H1 (cell line): ENCODE measurements at regions not wholly inside any gene's neighbourhood (a gene's known extent, or its start where the extent isn't known, plus 50 kb on each side); places are given as distances from the start of the nearest gene placed in this dataset.

ENCODE experiments used
- CTCF ChIA-PET: fragments of 300-600 bp; sonication (Branson Sonifier 250); formaldehyde crosslinking; loops from one replicate; lab custom pipeline; 2021; ENCODE audit not compliant: partially characterized antibody; lab: Charles Lee
- POLR2A ChIA-PET: fragments of 300-600 bp; sonication (Branson Sonifier 250); formaldehyde crosslinking; loops from one replicate; lab custom pipeline; 2021; ENCODE audit warnings: inconsistent platforms; ENCODE audit not compliant: partially characterized antibody; lab: Charles Lee
- DNase-seq, 2 experiments: peaks; one replicate each; pipeline versions ENCODE4 v3.0.0 to v3.0.0-alpha.2; 2010 to 2022; ENCODE audit warnings: low spot score in 2 of 2, low read depth in 1 of 2, mixed read lengths in 1 of 2
- FAIRE-seq: peaks from 2 replicates; lab custom pipeline; 2011; peaks lifted over from hg19 to GRCh38; lab: Jason Lieb, UNC
- H2AFZ ChIP-seq: 2 replicates; pipeline ENCODE4 v1.8.1; 2012; ENCODE audit warnings: low read length, inconsistent platforms
- H2AK5ac ChIP-seq: 2 replicates; pipeline ENCODE4 v1.6.1; 2013; ENCODE audit warnings: low read depth, low read length
- H2BK120ac ChIP-seq: replicated peaks from 2 replicates; pipeline ENCODE3; 2013; ENCODE audit warnings: low read depth, low read length, inconsistent platforms
- H2BK12ac ChIP-seq: 2 replicates; pipeline ENCODE4 v1.6.1; 2013; ENCODE audit warnings: low read depth, low read length
- H2BK15ac ChIP-seq: 2 replicates; pipeline ENCODE4 v1.6.1; 2013; ENCODE audit warnings: low read length
- H2BK20ac ChIP-seq: 2 replicates; pipeline ENCODE4 v1.6.1; 2013; ENCODE audit warnings: low read length
- H2BK5ac ChIP-seq: 2 replicates; pipeline ENCODE4 v1.6.1; 2013; ENCODE audit warnings: low read depth, low read length
- H3K14ac ChIP-seq: 2 replicates; pipeline ENCODE4 v1.6.1; 2013; ENCODE audit warnings: inconsistent platforms; ENCODE audit not compliant: insufficient read length
- H3K18ac ChIP-seq: 2 replicates; pipeline ENCODE4 v1.6.1; 2013; ENCODE audit warnings: low read length; ENCODE audit errors: extremely low read depth
- H3K23ac ChIP-seq: 2 replicates; pipeline ENCODE4 v1.6.1; 2013; ENCODE audit warnings: inconsistent platforms; ENCODE audit not compliant: insufficient read length
- H3K23me2 ChIP-seq: 2 replicates; pipeline ENCODE4 v1.6.1; 2013; ENCODE audit warnings: low read depth, low read length
- H3K27ac ChIP-seq: 2 replicates; pipeline ENCODE4 v1.6.1; 2011; ENCODE audit warnings: low read depth, low read length, inconsistent platforms
- H3K27me3 ChIP-seq, 4 experiments: replicated peaks in 1 of 4; 1 replicate in 1 of 4; 2 replicates in 3 of 4; pipeline versions ENCODE4 v1.6.1 to v1.8.1; 2011 to 2013; ENCODE audit warnings: low read length in 3 of 4, mild to moderate bottlenecking in 3 of 4, inconsistent platforms in 2 of 4, mixed read lengths in 2 of 4, moderate library complexity in 1 of 4; ENCODE audit not compliant: control insufficient read depth in 3 of 4, insufficient read depth in 3 of 4; ENCODE audit errors: extremely low read depth in 1 of 4
- H3K36me3 ChIP-seq, 4 experiments: 2 replicates each; pipeline versions ENCODE4 v1.6.1 to v1.8.1; 2011 to 2013; ENCODE audit warnings: mild to moderate bottlenecking in 4 of 4, low read length in 3 of 4, moderate library complexity in 2 of 4, control low read depth in 1 of 4, inconsistent platforms in 1 of 4; ENCODE audit not compliant: insufficient read depth in 4 of 4, control insufficient read depth in 2 of 4
- H3K4ac ChIP-seq: replicated peaks from 2 replicates; pipeline ENCODE3; 2013; ENCODE audit warnings: low read length, low read depth, mixed read lengths, inconsistent platforms; ENCODE audit not compliant: insufficient read length
- H3K4me1 ChIP-seq, 4 experiments: replicated peaks in 1 of 4; 1 replicate in 1 of 4; 2 replicates in 3 of 4; pipeline versions ENCODE4 v1.6.1 to v1.8.1; 2011 to 2013; ENCODE audit warnings: low read length in 3 of 4, inconsistent platforms in 2 of 4, mixed read lengths in 1 of 4; ENCODE audit not compliant: insufficient read depth in 4 of 4, control insufficient read depth in 3 of 4
- H3K4me2 ChIP-seq, 2 experiments: 2 replicates each; pipeline versions ENCODE4 v1.6.1 to v1.8.1; 2011 to 2013; ENCODE audit warnings: low read depth in 2 of 2, low read length in 2 of 2, control low read depth in 1 of 2, inconsistent platforms in 1 of 2, mild to moderate bottlenecking in 1 of 2; ENCODE audit not compliant: insufficient read depth in 1 of 2
- H3K4me3 ChIP-seq, 4 experiments: fragments of 200-600, 300-600 bp in 1 of 4; sonication (generic), shearing (Covaris generic), sonication (Bioruptor Twin) in 1 of 4; 2 replicates each; pipeline versions ENCODE4 v1.5.1 to v1.8.1; 2011 to 2016; ENCODE audit warnings: low read length in 4 of 4, low read depth in 3 of 4, control low read depth in 2 of 4, inconsistent platforms in 2 of 4, mild to moderate bottlenecking in 2 of 4, mixed read lengths in 1 of 4, moderate library complexity in 1 of 4; ENCODE audit not compliant: insufficient read depth in 2 of 4; ENCODE audit errors: extremely low read depth in 1 of 4
- H3K56ac ChIP-seq: replicated peaks from 2 replicates; pipeline ENCODE3; 2013; ENCODE audit warnings: low read depth, mild to moderate bottlenecking, mixed read lengths, low read length, inconsistent platforms; ENCODE audit not compliant: insufficient read length
- H3K79me1 ChIP-seq: 2 replicates; pipeline ENCODE4 v1.6.1; 2013; ENCODE audit warnings: low read depth, low read length, control low read depth
- H3K79me2 ChIP-seq, 2 experiments: 2 replicates each; pipeline versions ENCODE4 v1.6.1 to v1.8.1; 2012 to 2013; ENCODE audit warnings: low read length in 2 of 2, mild to moderate bottlenecking in 2 of 2, inconsistent platforms in 1 of 2; ENCODE audit not compliant: insufficient read depth in 2 of 2, control insufficient read depth in 1 of 2
- H3K9ac ChIP-seq, 4 experiments: replicated peaks in 1 of 4; 1 replicate in 1 of 4; 2 replicates in 3 of 4; pipeline versions ENCODE4 v1.6.1 to v1.8.1; 2011 to 2013; ENCODE audit warnings: low read depth in 3 of 4, low read length in 3 of 4, control low read depth in 2 of 4, mild to moderate bottlenecking in 2 of 4, moderate library complexity in 2 of 4, inconsistent platforms in 1 of 4; ENCODE audit errors: extremely low read depth in 1 of 4
- H3K9me3 ChIP-seq, 2 experiments: 2 replicates each; pipeline versions ENCODE4 v1.6.1 to v1.8.1; 2012 to 2013; ENCODE audit warnings: mild to moderate bottlenecking in 2 of 2, moderate library complexity in 2 of 2, control low read depth in 1 of 2, inconsistent platforms in 1 of 2, low read depth in 1 of 2, low read length in 1 of 2, mixed read lengths in 1 of 2; ENCODE audit not compliant: insufficient read depth in 2 of 2
- H4K20me1 ChIP-seq, 2 experiments: replicated peaks in 1 of 2; 2 replicates each; pipeline versions ENCODE3 to v1.8.1; 2011 to 2013; ENCODE audit warnings: inconsistent platforms in 2 of 2, low read length in 2 of 2, mild to moderate bottlenecking in 1 of 2; ENCODE audit not compliant: insufficient read depth in 2 of 2, control insufficient read depth in 1 of 2
- H4K5ac ChIP-seq: 2 replicates; pipeline ENCODE4 v1.6.1; 2013; ENCODE audit warnings: low read length, low read depth, mixed read lengths, inconsistent platforms; ENCODE audit not compliant: insufficient read length
- H4K8ac ChIP-seq: 2 replicates; pipeline ENCODE4 v1.8.0; 2013; ENCODE audit warnings: mild to moderate bottlenecking, moderate library complexity, low read length, inconsistent platforms; ENCODE audit not compliant: insufficient read depth; ENCODE audit errors: extremely low read depth
- H4K91ac ChIP-seq: replicated peaks from 2 replicates; pipeline ENCODE3; 2013; ENCODE audit warnings: low read length, mixed read lengths, inconsistent platforms; ENCODE audit not compliant: insufficient read length
- BCL11A ChIP-seq, 2 experiments: IDR thresholded peaks; one replicate each; pipeline ENCODE4 v1.6.1; 2011; ENCODE audit warnings: low read depth in 2 of 2, low read length in 2 of 2, mild to moderate bottlenecking in 2 of 2
- BRCA1 ChIP-seq: IDR thresholded peaks from 2 replicates; pipeline ENCODE4 v1.6.1; 2012; ENCODE audit warnings: low read depth, low read length, improper control_type of control experiment
- HDAC2 ChIP-seq, 2 experiments: fragments of 300-600 bp in 1 of 2; sonication (generic) in 1 of 2; IDR thresholded peaks; 2 replicates each; pipeline ENCODE4 v1.6.1; 2011 to 2012; ENCODE audit warnings: low read depth in 2 of 2, low read length in 2 of 2, mild to moderate bottlenecking in 2 of 2, moderate library complexity in 2 of 2, borderline replicate concordance in 1 of 2, inconsistent platforms in 1 of 2
- HDAC6 ChIP-seq: IDR thresholded peaks from one replicate; pipeline ENCODE4 v1.7.1; 2012; ENCODE audit warnings: low read depth, mild to moderate bottlenecking, inconsistent platforms, low read length, moderate library complexity
- RFX5 ChIP-seq: IDR thresholded peaks from 2 replicates; pipeline ENCODE4 v1.6.1; 2011; ENCODE audit warnings: low read depth, low read length, improper control_type of control experiment, borderline replicate concordance
- SIN3A ChIP-seq, 2 experiments: IDR thresholded peaks in 1 of 2; conservative IDR thresholded peaks in 1 of 2; 2 replicates each; pipeline ENCODE4 v1.6.1; 2011 to 2012; ENCODE audit warnings: low read length in 2 of 2, improper control_type of control experiment in 1 of 2, low read depth in 1 of 2, mild to moderate bottlenecking in 1 of 2
- SUZ12 ChIP-seq: fragments of 200-600 bp; sonication (generic); IDR thresholded peaks from 2 replicates; pipeline ENCODE4 v1.6.1; 2012; ENCODE audit warnings: mild to moderate bottlenecking, inconsistent platforms, low read length, moderate library complexity, mixed read lengths
- WGBS, 2 experiments: shearing (Covaris generic) in 1 of 2; methylation state at CpG; one replicate each; pipeline versions ENCODE4 v1.1.6 to v1.1.7; 2013 to 2015; ENCODE audit warnings: low lambda C conversion rate in 2 of 2, mixed read lengths in 2 of 2, inconsistent platforms in 1 of 2, low coverage in 1 of 2, missing lambda C conversion rate in 1 of 2; ENCODE audit not compliant: insufficient replicate concordance in 2 of 2, insufficient coverage in 1 of 2, insufficient read length in 1 of 2; ENCODE audit errors: extremely low coverage in 1 of 2, missing lambda C conversion rate in 1 of 2; 5-methylcytosine and 5-hydroxymethylcytosine counted together

- no peak overlapping the region for H2AFZ ChIP-seq
- peaks cover 0 to 33% (median 16%) of the 10 kb centered on the region in 4 experiments; a peak in 6 of 7 replicates for H3K4me1 ChIP-seq
- FAIRE-seq (no peak), DNase-seq (no peak)
- H3K27ac ChIP-seq: no peak overlapping the region
- peak overlapping the region; percentile 99; the same call in 1 of the 2 replicates for H2BK15ac ChIP-seq
- POLR2A ChIA-PET: interaction anchor here (1.5 kb wide), 1 partner anchor 17 kb away, joined by 4 read pairs; no protein-coding TSS in a partner anchor
- H2BK120ac ChIP-seq: no peak overlapping the region
- no peaks in the 10 kb centered on the region for H3K79me2 ChIP-seq
- peak overlapping the region; percentile 94; the same call in 1 of the 2 replicates for H2AK5ac ChIP-seq
- H3K4me3 ChIP-seq: no peak overlapping the region
- H4K5ac ChIP-seq: no peak overlapping the region
- H4K91ac ChIP-seq: peak overlapping the region; percentile 77
- WGBS, 2 experiments: 89% methylated on average over 9 of the region's 9 CpGs; no CpG with 5 or more reads in 1 of the 2 experiments
- H3K4me2 ChIP-seq: no peak overlapping the region
- H3K23ac ChIP-seq: no peak overlapping the region
- H3K14ac ChIP-seq: no peak overlapping the region
- H3K56ac ChIP-seq: no peak overlapping the region
- CTCF ChIA-PET: interaction anchor here (0.7 to 2.5 kb wide), 6 partner anchors 40 to 294 kb away, joined by 3 to 9 read pairs (median 4); no protein-coding TSS in a partner anchor
- no peak overlapping the region for H3K9ac ChIP-seq
- H4K8ac ChIP-seq: peak overlapping the region; percentile 1; the same call in 1 of the 2 replicates
- no peaks in the 10 kb centered on the region for H3K79me1 ChIP-seq
- H3K18ac ChIP-seq: no peak overlapping the region
- H2BK5ac ChIP-seq: peak overlapping the region; percentile 44; the same call in 1 of the 2 replicates
- no peaks in the 10 kb centered on the region for H3K27me3 ChIP-seq
- peak overlapping the region; percentile 66; the same call in 1 of the 2 replicates for H2BK20ac ChIP-seq
- H3K23me2 ChIP-seq: no peaks in the 10 kb centered on the region; the same call in 1 of the 2 replicates
- peak overlapping the region; percentile 77; the same call in 1 of the 2 replicates for H2BK12ac ChIP-seq
- H3K9me3 ChIP-seq: no peaks in the 10 kb centered on the region
- H3K36me3 ChIP-seq: no peaks in the 10 kb centered on the region; a peak in 1 of 8 replicates
- H3K4ac ChIP-seq: peak overlapping the region; percentile 85
- H4K20me1 ChIP-seq: no peaks in the 10 kb centered on the region
- TF ChIP-seq HDAC2 (IDR thresholded peaks at IDR 0.05; ENCODE audit: borderline replicate concordance in 1 of 2, low read depth in 2 of 2, low read length in 2 of 2) (no peak), RFX5 (no peak), SUZ12 (no peak), HDAC6 (no peak), BRCA1 (no peak), BCL11A (IDR thresholded peaks at IDR 0.05; ENCODE audit: low read depth in 2 of 2, low read length in 2 of 2) (no peak), SIN3A (conservative IDR thresholded peaks at IDR 0.05 in 1 of 2, IDR thresholded peaks at IDR 0.05 in 1 of 2; ENCODE audit: low read depth in 1 of 2, low read length in 2 of 2) (no peak)
These were observed 152.6 kb upstream of the PPP2R2D start for GRCh38 chr10:131748191-131748590.
